NB4 (cell line): ENCODE measurements at regions not wholly inside any gene's neighbourhood (a gene's known extent, or its start where the extent isn't known, plus 50 kb on each side); places are given as distances from the start of the nearest gene placed in this dataset.

Experiments used
- MAX ChIP-seq: IDR thresholded peaks from 2 replicates; pipeline ENCODE4 v1.6.1; 2011; ENCODE audit warnings: low read depth, low read length
- MYC ChIP-seq: IDR thresholded peaks from 2 replicates; pipeline ENCODE4 v1.6.1; 2011; ENCODE audit warnings: low read depth, low read length
- POLR2A ChIP-seq: IDR thresholded peaks from 2 replicates; pipeline ENCODE4 v1.6.1; 2011; ENCODE audit warnings: mild to moderate bottlenecking; ENCODE audit not compliant: insufficient read length; ENCODE audit errors: extremely low read depth
- TF ChIP-seq, protein P1 (sequence below): IDR thresholded peaks from one replicate; pipeline ENCODE4 v1.5.1; 2012; ENCODE audit warnings: low read depth, low read length

DNA sequence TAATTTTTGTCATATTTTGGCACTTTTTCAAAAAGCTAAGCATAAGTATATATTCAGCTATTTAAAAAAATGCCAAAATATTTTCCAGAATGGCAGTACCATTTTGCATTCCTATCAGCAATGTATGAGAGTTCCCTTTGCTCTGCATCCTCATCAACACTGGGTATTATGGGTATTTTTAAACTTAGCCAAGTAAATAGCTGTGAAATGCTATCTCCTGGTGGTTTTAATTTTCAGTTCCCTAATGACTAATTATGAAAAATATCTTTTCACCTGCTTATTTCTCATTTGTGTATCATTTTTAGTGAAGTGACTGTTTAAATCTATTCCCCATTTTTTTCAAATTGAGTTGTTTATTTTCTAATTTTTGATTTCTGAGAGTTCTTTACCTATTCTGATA lies 199.7 kb upstream of the NECTIN3 start:
- TF ChIP-seq, protein P1, sequence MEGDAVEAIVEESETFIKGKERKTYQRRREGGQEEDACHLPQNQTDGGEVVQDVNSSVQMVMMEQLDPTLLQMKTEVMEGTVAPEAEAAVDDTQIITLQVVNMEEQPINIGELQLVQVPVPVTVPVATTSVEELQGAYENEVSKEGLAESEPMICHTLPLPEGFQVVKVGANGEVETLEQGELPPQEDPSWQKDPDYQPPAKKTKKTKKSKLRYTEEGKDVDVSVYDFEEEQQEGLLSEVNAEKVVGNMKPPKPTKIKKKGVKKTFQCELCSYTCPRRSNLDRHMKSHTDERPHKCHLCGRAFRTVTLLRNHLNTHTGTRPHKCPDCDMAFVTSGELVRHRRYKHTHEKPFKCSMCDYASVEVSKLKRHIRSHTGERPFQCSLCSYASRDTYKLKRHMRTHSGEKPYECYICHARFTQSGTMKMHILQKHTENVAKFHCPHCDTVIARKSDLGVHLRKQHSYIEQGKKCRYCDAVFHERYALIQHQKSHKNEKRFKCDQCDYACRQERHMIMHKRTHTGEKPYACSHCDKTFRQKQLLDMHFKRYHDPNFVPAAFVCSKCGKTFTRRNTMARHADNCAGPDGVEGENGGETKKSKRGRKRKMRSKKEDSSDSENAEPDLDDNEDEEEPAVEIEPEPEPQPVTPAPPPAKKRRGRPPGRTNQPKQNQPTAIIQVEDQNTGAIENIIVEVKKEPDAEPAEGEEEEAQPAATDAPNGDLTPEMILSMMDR: no peak
- TF ChIP-seq MAX (no peak), POLR2A (no peak), MYC (no peak)
